K562 (cell line): ENCODE measurements at regions not wholly inside any gene's neighbourhood (a gene's known extent, or its start where the extent isn't known, plus 50 kb on each side); places are given as distances from the start of the nearest gene placed in this dataset.

Experiments
- CC2D1A ChIP-seq: fragments of 450-650 bp; IDR thresholded peaks from 2 replicates; pipeline ENCODE4 v1.6.1; 2017; ENCODE audit warnings: mild to moderate bottlenecking
- CREBBP ChIP-seq: IDR thresholded peaks from one replicate; pipeline ENCODE4 v1.6.1; 2012; ENCODE audit warnings: low read depth, mild to moderate bottlenecking, control low read depth, inconsistent platforms, low read length
- PHB2 ChIP-seq: fragments of 450-650 bp; IDR thresholded peaks from 2 replicates; pipeline ENCODE4 v1.6.1; 2017; ENCODE audit warnings: low read depth
- ZNF584 ChIP-seq: fragments of 200-800 bp; sonication (Bioruptor generic); IDR thresholded peaks from 2 replicates; pipeline ENCODE4 v1.6.1; 2016; ENCODE audit warnings: low read depth, mild to moderate bottlenecking, missing genetic modification characterization, missing compliant biosample characterization
- TF ChIP-seq, protein P1 (sequence below), 3 experiments: fragments of 200-800 bp in 1 of 3; sonication (Bioruptor generic) in 1 of 3; sonication (generic) in 1 of 3; formaldehyde crosslinking in 1 of 3; IDR thresholded peaks; 2 replicates each; pipeline versions ENCODE4 v1.6.1 to v1.8.0; 2016 to 2022; ENCODE audit warnings: mild to moderate bottlenecking in 2 of 3, missing compliant biosample characterization in 2 of 3, missing genetic modification characterization in 2 of 3, missing genetic modification reagents in 1 of 3
- TF ChIP-seq, protein P2 (sequence below), 2 experiments: IDR thresholded peaks; 2 replicates each; pipeline ENCODE4 v1.6.1; 2011; ENCODE audit warnings: borderline replicate concordance in 1 of 2, control low read depth in 1 of 2, low read depth in 1 of 2, low read length in 1 of 2, mild to moderate bottlenecking in 1 of 2, mixed read lengths in 1 of 2, moderate library complexity in 1 of 2; ENCODE audit not compliant: insufficient read depth in 1 of 2, insufficient read length in 1 of 2, poor library complexity in 1 of 2, severe bottlenecking in 1 of 2; ENCODE audit errors: extremely low read depth in 1 of 2
- TF ChIP-seq, protein P3 (sequence below): fragments of 450-650 bp; formaldehyde crosslinking; IDR thresholded peaks from 2 replicates; pipeline ENCODE4 v1.4.0; 2020; ENCODE audit warnings: mild to moderate bottlenecking, moderate library complexity
- TF ChIP-seq, protein P4 (sequence below): IDR thresholded peaks from 2 replicates; pipeline ENCODE4 v1.6.1; 2016; ENCODE audit warnings: missing genetic modification characterization, missing compliant biosample characterization

DNA sequence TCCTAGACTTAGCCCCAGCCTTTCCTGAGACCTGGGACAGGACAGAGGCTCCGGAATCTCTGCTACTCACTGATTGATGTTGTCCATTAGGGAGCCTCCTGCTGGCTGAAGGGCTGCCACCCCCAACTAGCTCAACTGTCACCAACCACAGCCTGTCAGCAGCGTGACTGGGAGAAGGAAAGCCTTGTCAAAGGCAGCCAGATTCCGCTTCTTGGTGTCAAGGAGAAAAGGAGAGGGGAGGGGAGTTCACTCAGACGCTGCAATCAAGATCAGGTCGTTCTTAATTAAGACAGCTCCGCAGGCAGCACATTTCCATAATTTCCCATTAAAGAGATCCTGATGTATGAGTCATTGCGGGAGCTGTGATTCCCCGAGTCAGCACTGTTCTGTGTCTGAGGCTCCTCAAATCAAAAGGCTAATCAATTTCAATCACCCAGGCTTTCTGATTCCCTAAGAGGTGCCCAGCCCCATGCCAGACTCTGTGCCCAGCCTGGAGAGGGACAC lies 152.8 kb upstream of the ZBED5 start (continued):
- TF ChIP-seq, protein P1, sequence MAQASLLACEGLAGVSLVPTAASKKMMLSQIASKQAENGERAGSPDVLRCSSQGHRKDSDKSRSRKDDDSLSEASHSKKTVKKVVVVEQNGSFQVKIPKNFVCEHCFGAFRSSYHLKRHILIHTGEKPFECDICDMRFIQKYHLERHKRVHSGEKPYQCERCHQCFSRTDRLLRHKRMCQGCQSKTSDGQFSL (CRISPR knock-in tag; IDR thresholded peaks at IDR 0.05): 0 out of 2 replicates have a peak, but pooled peaks have one; percentile 40
- TF ChIP-seq, protein P1 (tag; IDR thresholded peaks at IDR 0.05): no peak
- no peak for TF ChIP-seq ZNF584 (CRISPR knock-in tag)
- TF ChIP-seq, protein P2, sequence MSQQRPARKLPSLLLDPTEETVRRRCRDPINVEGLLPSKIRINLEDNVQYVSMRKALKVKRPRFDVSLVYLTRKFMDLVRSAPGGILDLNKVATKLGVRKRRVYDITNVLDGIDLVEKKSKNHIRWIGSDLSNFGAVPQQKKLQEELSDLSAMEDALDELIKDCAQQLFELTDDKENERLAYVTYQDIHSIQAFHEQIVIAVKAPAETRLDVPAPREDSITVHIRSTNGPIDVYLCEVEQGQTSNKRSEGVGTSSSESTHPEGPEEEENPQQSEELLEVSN (IDR thresholded peaks at IDR 0.05; ENCODE audit: borderline replicate concordance in 1 of 2, extremely low read depth in 1 of 2, insufficient read depth in 1 of 2, insufficient read length in 1 of 2, low read depth in 1 of 2, low read length in 1 of 2, poor library complexity in 1 of 2, severe bottlenecking in 1 of 2): no peak
- TF ChIP-seq, protein P3, sequence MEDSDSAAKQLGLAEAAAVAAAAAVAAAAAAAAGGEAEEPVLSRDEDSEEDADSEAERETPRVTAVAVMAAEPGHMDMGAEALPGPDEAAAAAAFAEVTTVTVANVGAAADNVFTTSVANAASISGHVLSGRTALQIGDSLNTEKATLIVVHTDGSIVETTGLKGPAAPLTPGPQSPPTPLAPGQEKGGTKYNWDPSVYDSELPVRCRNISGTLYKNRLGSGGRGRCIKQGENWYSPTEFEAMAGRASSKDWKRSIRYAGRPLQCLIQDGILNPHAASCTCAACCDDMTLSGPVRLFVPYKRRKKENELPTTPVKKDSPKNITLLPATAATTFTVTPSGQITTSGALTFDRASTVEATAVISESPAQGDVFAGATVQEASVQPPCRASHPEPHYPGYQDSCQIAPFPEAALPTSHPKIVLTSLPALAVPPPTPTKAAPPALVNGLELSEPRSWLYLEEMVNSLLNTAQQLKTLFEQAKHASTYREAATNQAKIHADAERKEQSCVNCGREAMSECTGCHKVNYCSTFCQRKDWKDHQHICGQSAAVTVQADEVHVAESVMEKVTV (CRISPR knock-in tag): 0 out of 2 replicates have a peak, but pooled peaks have one; percentile 27
- no peak for TF ChIP-seq CC2D1A
- TF ChIP-seq CREBBP: no peak
- TF ChIP-seq, protein P4, sequence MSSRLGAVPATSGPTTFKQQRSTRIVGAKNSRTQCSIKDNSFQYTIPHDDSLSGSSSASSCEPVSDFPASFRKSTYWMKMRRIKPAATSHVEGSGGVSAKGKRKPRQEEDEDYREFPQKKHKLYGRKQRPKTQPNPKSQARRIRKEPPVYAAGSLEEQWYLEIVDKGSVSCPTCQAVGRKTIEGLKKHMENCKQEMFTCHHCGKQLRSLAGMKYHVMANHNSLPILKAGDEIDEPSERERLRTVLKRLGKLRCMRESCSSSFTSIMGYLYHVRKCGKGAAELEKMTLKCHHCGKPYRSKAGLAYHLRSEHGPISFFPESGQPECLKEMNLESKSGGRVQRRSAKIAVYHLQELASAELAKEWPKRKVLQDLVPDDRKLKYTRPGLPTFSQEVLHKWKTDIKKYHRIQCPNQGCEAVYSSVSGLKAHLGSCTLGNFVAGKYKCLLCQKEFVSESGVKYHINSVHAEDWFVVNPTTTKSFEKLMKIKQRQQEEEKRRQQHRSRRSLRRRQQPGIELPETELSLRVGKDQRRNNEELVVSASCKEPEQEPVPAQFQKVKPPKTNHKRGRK: no peak
- TF ChIP-seq PHB2: no peak
- TF ChIP-seq, all 486 proteins: peak for 18
